ENCODE measurements at regions not wholly inside any gene's neighbourhood (a gene's known extent, or its start where the extent isn't known, plus 50 kb on each side); places are given as distances from the start of the nearest gene placed in this dataset.
A peak's percentile ranks its signal among the peaks of the same experiment; 100 is the strongest.

DNA sequence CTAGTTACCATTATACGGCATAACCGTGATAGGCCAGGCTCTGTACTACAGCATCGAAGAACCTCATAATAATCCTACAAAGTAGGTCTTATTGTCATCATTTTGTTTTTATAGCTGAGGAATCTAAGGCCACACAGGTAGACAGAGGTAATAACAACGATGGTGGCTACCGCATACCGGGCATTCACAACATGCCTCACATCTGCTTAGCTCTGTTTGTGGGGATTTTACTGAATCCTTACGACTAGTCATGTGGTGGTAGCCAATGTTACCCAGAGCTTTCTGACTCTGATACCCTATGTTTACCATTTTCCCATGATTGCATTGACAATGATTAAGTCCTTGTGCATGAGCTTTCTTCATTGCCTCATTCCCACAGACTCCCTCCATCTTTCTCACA lies 269.4 kb downstream of the TCF7L2 start:
- no peak for DNase-seq (ENCODE audit: low read depth)

DNA sequence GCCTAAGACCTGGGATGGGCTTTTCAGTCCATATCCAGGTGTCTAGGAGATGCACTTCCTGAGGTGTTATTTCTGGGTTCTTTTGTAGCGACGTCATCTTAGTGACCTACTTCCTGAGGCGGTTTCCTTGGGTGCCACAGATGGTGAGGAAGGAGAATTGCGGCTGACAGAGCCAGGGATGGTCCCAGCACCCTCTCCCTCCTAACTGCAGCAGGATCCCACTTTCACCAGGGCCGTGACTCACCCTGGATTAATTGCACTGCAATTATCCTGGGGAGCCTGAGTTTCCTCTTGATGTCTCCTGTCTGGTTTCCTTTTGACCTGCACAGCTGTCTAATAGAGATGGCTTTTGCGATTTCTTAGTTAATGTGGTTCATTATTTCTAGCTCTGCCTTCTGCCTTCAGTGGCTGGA lies 271.7 kb downstream of the TCF7L2 start:
- DNase-seq (ENCODE audit: low read depth), result no peak

DNA sequence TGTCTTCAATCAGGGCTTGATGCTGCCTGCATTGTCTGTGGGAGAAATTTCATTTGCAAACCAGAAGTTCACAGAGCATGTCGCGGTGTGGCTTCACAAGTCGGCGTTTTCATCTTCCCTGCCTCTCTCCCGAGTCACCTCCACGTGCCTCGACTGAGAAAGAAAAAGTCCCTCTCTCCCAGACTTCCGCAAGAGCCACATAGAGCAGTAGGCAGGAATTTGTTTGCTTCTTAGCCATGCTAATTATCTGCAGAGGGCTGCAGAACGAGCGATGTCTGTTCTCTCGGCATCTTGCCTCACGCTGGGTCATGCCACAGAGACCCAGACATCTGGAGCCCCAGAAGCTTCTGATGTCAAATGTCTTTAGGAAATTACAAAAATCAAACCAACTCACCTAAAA lies 272.2 kb downstream of the TCF7L2 start:
- no peak for DNase-seq (ENCODE audit: low read depth)

DNA sequence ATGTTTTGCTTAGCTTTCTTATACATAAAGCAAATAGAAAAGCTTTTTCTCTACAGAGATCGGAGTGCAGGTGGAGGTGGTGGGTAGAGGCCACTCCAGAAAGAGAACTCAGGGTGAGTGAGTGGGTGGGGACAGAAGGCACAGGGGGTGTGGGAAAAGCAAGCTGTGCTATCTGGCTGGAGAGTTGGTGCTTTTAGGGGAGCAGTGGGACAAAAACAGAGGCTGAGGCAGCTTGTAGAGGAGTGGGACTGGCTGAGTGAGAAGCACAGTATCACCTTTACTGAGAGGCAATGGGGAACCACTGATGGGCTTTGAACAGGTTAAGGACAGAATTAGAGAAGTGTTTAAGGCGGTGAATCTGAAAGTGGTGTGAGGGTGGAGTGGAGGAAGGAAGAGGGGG lies 275.3 kb downstream of the TCF7L2 start:
- no peak for DNase-seq (ENCODE audit: low read depth)

DNA sequence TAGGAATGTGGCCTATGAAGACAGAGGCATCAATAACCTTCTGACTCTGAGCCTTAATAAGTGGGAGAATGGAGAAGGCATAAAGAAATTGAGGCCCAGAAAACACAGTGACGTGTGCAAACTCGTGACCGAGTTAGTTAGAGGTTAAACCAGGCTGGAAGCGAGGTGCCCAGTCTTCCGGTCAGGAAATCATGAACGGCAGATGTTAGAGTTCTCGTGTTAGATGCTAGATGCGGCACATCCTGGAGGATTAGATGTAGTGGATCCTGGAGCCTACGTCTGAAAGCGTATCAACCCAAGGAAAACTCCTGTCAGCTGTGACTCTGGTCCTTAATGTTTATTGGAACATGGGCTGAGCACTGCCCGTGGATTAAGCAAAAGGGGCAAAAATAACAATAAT lies 275.9 kb downstream of the TCF7L2 start:
- DNase-seq (ENCODE audit: low read depth), result no peak

DNA sequence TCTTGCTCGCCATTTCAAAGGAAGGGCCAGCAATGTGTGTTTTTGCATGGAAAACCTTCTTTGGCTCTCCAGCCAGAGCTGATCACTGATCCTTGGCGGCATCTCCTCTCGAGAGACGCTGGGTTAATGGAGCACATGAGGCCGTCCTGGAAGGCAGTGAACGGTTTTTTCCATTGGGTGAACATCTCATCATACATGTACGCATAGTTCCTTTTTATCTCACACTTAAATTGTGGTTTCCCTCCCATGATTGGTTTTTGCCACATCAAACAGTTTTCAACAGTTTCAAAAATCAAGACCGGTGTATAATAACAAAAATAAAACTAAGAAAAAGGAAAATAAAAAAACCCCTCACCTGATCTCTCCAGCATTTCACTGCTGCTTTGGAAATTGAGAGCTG lies 276.4 kb downstream of the TCF7L2 start:
- no peak for DNase-seq (ENCODE audit: low read depth)

DNA sequence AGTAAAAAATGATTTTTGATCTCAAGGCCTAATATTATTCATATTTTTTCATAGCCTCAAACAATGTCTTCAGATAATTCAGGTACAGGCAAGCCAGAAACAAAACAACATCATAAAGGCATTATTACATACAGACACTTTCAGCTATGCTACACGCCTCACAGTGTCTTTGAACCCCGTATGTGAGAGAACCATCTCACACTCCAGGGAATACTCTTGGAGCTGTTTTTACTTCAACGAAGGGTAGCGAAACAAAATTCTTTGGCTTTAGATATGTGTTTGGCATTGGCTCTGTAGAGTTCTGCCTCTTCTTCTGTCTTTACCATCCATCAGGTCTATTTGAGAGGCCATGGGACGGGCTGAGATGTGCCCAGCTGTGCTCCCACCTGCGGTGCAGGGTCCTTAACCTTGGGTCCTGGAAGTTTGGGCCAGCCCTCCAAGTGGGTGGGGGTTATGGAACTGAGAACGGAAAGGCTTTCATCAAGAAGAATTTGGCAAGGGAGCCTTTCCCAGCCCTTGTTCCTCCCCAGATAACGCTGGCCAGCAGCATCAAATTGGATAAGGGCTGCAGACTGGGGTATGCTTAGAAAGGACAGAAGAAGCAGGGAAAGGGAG lies 276.9 kb downstream of the TCF7L2 start:
- DNase-seq (ENCODE audit: low read depth), result no peak

DNA sequence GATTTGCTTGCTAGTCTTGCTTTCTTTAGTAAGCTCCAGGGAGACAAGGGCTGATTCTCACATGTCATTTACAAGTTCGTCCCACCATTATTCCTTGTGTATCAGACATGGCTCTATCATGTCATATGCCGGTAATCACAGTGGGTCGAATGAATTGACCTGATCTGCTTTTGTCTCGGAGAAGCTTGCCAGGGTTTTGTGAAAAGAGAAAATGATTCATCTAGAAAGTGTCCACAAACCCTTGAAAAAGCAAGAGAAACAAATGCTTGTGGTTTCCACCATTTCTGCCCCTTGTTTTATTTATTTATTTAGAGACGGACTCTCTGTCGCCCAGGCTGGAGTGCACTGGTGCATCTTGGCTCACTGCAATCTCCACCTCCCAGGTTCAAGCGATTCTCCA lies 278.5 kb downstream of the TCF7L2 start:
- DNase-seq (ENCODE audit: low read depth), result peak; percentile 54

DNA sequence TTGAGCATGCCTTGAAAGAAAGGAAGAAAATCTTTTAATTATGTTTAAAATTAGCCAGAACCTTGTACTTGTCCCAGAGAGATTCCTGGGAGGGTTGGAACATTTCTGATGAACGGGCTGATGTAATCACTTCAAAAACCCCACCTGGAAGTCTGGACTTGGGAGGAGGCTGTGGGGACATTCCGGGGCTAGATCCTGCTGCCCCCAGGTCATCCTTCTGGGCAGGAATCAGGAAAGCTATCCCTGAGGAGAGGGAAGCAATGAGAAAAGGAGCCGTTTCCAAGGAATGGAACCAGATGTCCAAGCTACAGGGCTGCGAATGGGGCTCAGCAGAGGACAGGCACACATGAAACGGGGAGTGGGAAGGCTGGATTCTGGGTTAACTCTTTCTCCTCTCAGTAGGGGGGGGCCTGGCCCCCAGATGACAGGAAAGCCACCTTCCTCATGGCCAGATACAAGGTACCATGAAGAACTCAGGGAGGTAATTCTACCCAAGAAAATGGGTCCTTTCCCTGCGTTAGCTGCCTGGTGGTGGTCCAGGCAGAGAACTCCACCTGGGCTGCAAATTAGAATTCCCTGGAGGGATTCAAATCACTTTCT lies 280.1 kb downstream of the TCF7L2 start:
- DNase-seq (ENCODE audit: low read depth), result no peak

DNA sequence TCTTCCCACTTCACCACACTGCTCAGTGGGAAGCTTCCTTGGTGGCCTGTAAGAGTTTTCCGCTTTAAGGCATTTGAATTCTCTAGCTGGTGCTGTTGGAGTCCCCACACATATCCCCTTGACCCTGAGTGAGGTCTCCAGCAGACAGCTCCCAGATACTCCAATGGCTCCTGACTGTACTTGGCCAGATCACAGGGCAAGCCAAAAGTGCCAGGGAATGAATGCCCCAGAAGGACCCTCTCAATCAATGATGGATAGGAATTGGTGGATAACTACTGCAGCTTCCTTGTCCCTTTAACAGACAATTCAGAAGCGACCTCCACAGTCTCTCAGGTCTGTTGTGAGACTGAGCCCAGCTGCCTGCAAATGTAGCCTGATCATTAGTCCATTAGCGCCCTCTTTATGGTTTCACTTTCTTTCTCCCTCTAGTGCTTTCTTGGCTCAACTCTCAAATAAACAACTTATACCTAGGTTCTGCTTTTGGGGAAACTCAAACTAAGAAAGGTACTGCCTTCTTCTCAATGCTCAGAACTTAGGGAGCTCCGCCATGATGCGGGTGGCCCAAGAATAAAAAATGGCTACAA lies 283.0 kb downstream of the TCF7L2 start:
- DNase-seq (ENCODE audit: low read depth), result no peak

DNA sequence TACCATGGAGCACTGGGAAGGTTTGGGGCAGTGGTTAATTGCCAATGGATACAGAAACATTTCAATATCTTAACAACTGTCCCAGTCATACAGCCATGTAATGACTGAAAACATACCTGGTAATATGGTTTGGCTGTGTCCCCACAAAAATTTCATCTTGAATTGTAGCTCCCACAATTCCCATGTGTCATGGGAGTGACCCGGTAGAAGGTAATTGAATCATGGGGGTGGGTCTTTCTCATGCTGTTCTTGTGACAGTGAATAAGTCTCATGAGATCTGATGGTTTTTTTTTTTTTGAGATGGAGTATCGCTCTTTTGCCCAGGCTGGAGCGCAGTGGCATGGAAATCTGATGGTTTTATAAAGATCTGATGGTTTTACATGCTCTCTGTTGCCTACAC lies 284.4 kb downstream of the TCF7L2 start:
- DNase-seq (ENCODE audit: low read depth), result no peak

DNA sequence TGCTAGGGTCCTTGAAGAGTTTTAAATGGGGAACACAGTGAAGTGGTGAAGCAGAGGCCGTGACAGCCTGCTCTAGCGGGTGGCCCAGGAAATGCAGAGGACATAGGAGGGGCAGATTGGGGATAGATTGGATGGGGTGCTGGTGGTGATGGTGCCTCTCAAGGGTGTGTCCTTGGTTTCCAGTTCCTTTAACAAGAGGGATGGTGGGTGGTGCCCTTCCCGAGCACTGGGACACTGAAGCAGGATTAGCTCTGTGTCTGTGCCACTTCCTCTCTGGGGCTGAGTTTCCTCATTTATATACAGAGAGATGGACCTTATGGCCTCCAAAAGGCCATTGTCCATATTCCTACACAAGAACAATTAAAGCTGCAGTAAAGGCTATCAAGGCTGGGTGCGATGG lies 285.5 kb downstream of the TCF7L2 start:
- no peak for DNase-seq (ENCODE audit: low read depth)

DNA sequence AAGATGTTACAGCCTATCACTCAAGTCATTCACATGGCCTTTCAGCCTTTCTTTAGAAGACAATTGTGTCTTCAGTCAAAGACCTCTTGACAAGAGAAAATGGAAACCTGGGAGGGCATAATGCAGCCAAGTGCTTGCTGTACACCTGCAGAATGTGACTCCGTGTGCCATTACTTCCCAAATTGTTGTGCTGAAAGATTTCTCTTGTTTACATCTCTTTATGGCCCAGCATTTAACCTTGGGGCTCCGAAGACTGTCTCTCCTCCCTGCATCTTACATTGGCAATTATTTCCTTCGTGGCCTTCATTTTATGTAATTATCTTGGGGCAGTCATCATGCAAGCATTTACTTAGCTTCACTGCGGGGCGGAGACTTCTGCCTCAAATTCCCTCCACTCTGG lies 287.0 kb downstream of the TCF7L2 start:
- DNase-seq (ENCODE audit: low read depth), result no peak

DNA sequence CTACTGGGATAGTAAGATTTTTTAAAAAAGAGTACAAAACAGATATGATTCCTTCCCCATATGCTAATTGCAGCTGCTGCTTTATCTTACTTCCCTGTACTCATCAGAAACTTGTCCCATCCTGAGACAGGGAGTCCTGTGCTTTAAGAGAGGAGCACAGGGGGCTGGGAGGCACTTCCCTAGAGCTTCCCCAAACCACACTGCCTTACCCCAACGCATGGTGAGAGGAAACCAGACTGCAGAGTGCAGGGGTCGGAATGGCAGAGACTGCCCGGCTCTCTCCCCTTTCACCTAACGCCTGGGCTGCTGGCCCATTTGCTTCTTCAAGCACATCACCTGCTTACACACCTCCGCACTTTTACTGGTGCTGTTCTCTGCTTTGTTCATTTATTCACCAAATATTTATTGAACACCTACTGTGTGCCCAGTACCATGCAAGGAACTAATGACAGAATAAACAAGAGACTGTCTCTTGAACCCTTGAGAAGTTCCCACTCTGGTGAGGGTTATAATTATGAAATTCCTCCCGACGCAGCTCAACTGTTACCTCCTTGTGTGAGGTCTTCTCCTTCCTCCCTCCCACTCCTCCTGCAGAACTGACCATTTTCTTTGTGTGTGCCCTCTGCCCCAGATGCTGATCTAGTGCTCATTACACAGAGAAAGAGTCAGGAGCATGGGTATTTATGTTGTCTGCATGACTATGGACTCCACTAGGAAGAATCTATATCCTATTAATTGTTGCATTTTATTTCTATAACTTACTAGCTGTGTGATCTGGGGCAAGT lies 289.7 kb downstream of the TCF7L2 start:
- no peak for DNase-seq (ENCODE audit: low read depth)

DNA sequence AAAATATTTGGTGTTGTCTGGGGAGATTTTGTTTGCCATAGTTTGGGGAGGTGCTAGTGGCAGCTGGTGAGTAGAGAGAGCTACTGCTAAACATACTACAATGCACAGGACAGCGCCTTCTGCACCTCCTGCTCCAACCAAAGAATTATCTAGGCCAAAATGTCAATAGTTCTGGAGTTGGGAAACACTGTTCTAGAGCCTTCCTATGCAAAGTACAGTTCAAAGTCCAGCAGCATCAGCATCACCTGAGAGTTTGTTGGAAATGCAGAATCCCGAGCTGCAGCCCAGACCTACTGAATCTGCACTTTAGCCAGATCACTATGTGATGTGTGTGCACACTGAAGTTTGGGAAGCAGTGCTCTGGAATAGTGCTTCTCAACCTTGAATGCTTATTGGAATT lies 290.7 kb downstream of the TCF7L2 start:
- DNase-seq (ENCODE audit: low read depth), result no peak

DNA sequence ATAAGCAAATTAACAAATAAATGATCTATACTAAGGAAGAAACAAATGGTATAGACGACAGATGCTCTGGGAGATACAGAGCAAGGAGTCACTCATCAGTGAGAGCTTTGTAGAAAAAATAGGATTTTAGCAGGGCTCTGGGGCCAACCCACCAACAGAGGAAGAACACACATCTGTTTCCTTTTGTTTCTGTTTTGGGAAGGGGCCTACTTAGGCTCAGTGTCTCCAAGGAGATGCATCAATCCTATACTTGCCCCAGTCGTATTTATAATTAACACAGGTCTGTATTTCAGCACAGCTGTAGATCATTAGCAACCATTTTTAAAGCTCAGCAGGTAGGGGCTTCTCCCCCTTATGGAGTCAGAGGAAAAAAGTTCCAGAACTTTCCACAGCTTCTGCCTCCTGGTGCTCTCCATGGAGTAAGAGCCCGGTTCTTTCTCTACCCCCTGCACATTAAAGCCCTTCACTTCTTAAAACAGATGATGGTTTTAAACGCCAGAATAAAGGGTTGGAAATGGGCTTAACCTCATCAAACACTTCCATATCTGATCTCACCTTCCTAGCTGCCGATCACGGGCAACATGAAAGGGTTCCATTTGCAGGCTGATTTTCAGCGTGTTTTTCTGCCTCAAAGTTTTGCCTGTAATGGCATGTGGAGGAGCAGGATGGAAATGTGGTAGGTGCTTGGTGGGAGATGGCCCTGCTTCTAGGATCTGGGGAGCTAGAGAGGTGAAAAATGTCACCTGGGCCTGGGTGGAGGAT lies 291.7 kb downstream of the TCF7L2 start:
- no peak for DNase-seq (ENCODE audit: low read depth)

DNA sequence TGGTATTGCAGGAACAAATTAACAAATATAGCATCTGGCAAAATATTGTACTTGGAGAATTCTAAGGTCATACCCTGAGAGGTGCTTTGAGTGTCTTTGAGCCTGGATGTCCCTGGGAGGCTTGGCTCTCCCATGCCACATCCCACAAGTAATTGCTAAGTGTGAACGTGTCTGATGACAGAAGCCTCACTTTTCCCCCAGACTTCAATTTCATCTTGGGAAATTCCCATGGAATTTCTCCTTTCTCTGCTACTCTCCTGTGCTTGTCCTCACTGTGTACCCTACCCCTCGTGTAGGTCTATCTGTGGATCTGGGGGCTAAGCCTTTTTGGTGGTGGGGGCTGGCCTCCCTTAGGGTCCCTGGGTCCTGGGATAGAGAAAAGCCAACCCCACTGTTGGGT lies 293.3 kb downstream of the TCF7L2 start:
- DNase-seq (ENCODE audit: low read depth), result no peak

DNA sequence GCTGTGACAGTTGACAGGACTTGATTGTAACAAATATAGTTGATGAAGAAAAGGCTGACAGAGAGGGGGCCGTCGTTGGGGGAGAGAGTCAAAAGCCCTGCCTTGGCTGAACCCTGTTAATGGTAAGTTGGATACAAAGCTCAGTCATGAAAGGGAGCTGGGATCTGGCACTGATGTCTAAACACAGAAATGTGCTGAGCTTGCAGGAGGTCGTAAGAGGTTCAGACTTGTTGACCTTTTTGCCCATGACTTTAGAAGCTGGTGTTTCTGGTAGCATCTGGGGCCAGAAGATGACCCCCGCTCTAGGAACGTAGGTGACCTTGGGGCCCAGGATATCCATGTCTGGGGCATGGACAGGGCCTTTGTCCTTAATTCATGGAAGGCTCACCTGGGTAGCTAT lies 294.7 kb downstream of the TCF7L2 start:
- no peak for DNase-seq (ENCODE audit: low read depth)

DNA sequence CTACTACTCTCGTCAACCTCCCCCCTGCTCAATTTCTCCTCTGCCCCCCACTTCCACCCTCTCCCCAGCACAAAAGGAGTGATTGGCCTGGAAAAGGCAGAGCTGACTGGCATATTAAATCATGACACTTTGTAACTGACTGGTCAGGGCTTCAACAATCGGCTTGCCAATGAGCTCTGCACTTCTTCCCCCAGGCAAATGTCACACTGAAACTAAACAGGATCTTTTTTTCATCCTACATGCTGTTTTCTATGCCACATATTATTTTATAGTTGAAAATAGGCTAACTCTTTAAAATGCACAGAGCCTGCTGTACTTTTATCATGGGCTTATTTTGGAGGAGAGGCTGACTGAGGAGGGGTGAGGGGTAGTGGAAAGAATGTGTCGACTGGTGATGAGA lies 295.2 kb downstream of the TCF7L2 start:
- no peak for DNase-seq (ENCODE audit: low read depth)

DNA sequence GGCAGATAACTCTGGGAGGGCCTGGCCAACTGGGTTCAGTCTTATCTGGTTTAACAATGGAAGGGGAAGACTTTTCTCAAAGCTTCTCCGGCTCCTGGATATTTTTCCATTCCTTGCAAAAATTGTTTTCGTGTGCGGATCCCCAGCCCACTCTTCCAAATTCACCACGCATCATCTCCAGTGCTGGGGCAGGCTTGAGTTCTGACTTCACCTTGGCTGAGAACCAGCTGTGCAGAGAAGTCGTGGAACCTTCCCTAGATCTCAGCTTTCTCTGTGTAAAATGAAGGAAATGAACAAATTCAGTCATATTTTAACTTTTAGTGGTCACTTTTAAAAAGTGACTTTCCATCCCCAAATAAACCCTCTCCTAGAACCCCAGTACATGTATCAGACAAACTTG lies 297.0 kb downstream of the TCF7L2 start:
- no peak for DNase-seq (ENCODE audit: low read depth)

DNA sequence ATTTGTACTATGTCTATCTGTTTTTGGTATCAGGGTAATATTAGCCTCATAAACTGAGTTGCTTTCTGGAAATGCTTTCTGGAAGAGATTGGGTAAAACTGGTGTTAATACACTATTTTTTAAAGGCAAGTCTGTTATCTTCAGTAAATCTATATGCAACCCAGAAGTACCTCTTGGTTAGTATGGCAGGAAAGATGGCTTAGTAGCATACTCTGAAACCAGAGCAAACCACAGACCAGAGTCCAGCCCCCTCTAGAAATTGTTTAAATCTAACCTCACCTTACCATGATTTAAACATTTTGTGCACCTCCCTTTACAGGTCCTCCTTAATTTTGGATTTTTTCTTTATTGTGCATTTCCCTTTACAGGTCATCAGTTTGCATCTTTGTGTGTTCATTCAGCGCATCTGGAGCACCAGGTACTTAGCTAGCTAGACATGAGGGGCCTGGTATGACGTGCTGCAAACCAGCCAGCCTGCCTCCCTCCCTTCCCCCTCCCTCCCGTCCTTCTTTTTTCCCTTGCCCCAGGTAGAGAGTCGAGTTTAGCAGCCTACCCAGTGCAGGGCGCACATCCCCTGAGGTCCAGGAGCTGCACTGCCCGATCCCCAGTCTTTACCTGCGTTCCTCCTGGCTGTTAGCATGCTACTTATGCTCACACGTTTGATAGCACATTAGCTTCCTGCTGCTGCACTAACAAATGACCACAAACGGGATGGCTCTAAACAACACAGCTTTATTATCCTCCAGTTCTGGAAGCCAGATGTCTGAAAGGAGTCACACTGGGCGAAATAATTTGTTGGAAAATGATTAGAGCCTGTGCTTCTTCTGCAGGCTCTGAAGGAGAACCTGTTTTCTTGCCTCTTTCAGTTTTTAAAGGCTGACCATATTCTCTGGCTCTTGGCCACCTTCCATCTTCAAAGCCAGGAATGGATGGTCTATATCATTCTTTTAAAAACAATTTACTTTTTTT lies 299.9 kb upstream of the HABP2 start:
- DNase-seq (ENCODE audit: low read depth), result no peak

Measured in fibroblast of gingiva (primary cell).